ENCODE measurements at regions not wholly inside any gene's neighbourhood (a gene's known extent, or its start where the extent isn't known, plus 50 kb on each side); places are given as distances from the start of the nearest gene placed in this dataset.

DNA sequence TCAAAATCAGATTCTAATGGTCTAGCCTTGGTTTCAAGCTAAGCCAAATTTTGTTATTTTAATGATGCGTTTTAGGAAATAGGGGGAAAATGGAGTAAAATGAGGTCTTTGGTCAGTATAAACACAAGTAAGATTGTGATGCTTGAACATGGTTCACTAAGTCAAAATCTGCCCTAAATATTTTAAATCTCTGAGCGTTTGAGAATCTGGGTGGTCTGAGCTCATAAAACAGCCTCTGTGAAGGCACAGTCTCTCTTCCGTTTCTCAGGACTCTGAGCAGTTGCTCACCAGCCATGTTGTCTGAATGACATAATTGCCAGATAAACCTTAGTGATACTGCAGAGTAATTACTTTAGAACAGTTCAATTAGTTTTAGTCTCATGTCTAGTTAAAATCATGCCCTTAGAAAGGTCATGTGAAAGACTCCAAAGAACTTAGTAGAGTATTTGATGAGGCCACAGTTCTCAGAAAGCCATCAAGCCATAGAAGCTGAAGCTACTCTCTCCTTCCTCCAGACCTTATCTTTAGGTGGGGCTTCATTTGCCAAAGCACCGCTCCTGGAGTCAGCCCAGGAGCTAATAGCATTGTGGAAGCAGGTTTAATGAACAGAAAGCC, 257.1 kb upstream of the MAP3K1 start:
- FAIRE-seq (no peak), DNase-seq (ENCODE audit: insufficient read length, low spot score) (no peak)
- TF ChIP-seq SPI1 (IDR thresholded peaks at IDR 0.05; ENCODE audit: low read depth, low read length) (no peak), TAF1 (IDR thresholded peaks at IDR 0.05; ENCODE audit: low read depth, low read length) (no peak), POLR2AphosphoS5 (IDR thresholded peaks at IDR 0.05; ENCODE audit: low read depth, low read length) (no peak), POU2F2 (IDR thresholded peaks at IDR 0.05; ENCODE audit: low read depth, low read length) (no peak), POLR2A (IDR thresholded peaks at IDR 0.05; ENCODE audit: low read depth, low read length) (no peak), PAX5 (IDR thresholded peaks at IDR 0.05; ENCODE audit: insufficient read depth, low read length, severe bottlenecking) (no peak)

DNA sequence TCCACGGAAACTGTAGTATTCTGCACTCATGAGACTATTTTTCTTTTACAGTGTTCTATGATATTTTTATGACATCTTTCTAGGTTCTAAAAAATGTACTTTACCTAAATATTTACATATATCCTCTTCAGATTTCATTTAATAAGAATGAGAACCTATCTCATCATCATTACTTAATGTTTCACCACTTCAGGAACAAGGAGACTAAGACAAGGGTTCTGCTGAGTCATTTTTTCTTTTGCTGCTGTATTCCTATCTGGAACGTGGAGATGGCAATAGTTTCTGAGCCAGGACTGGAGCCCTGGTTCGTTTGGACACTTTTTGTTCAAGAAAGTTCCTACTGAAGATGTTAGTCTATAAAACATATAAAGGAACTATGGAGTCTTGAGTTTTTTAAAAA, 258.2 kb upstream of the MAP3K1 start:
- no peak for FAIRE-seq
- no peak for DNase-seq (ENCODE audit: insufficient read length, low spot score)

GRCh38 chr5:56552612-56553268, 262.6 kb upstream of the MAP3K1 start:
- FAIRE-seq (no peak), DNase-seq (ENCODE audit: insufficient read length, low spot score) (no peak)
- TF ChIP-seq POU2F2 (IDR thresholded peaks at IDR 0.05; ENCODE audit: low read depth, low read length), result no peak
- TF ChIP-seq POLR2A (IDR thresholded peaks at IDR 0.05; ENCODE audit: low read depth, low read length), result no peak
- TF ChIP-seq TAF1 (IDR thresholded peaks at IDR 0.05; ENCODE audit: low read depth, low read length), result no peak
- no peak for TF ChIP-seq SPI1 (IDR thresholded peaks at IDR 0.05; ENCODE audit: low read depth, low read length)
- TF ChIP-seq PAX5 (IDR thresholded peaks at IDR 0.05; ENCODE audit: insufficient read depth, low read length, severe bottlenecking), result no peak
- TF ChIP-seq POLR2AphosphoS5 (IDR thresholded peaks at IDR 0.05; ENCODE audit: low read depth, low read length), result no peak

More for the DNA sequence above, 258.2 kb upstream of the MAP3K1 start:
- TF ChIP-seq POU2F2 (IDR thresholded peaks at IDR 0.05; ENCODE audit: low read depth, low read length) (no peak), PAX5 (IDR thresholded peaks at IDR 0.05; ENCODE audit: insufficient read depth, low read length, severe bottlenecking) (no peak), POLR2AphosphoS5 (IDR thresholded peaks at IDR 0.05; ENCODE audit: low read depth, low read length) (no peak), TAF1 (IDR thresholded peaks at IDR 0.05; ENCODE audit: low read depth, low read length) (no peak), SPI1 (IDR thresholded peaks at IDR 0.05; ENCODE audit: low read depth, low read length) (no peak), POLR2A (IDR thresholded peaks at IDR 0.05; ENCODE audit: low read depth, low read length) (no peak)

DNA sequence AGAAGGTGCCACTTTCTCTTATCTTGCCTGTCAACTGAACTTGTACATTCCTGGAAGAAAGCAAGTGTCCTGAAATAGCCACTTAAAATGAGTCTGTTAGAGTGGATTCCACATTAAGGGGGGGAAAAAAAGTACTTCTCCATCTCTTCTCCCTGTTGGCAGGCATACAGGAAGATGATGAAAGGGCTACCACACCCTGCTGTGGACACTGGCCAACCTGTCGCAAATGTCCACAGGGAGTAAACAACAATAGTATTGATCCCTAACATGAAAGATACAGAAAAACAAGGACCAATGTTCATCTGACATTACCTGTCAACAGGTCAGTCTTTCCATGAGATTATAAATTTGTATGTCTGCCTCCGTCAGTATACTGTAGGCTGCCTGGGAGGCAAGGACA, 265.1 kb upstream of the MAP3K1 start:
- FAIRE-seq (no peak), DNase-seq (ENCODE audit: insufficient read length, low spot score) (no peak)
- TF ChIP-seq POLR2A (IDR thresholded peaks at IDR 0.05; ENCODE audit: low read depth, low read length) (no peak), SPI1 (IDR thresholded peaks at IDR 0.05; ENCODE audit: low read depth, low read length) (no peak), POU2F2 (IDR thresholded peaks at IDR 0.05; ENCODE audit: low read depth, low read length) (no peak), TAF1 (IDR thresholded peaks at IDR 0.05; ENCODE audit: low read depth, low read length) (no peak), POLR2AphosphoS5 (IDR thresholded peaks at IDR 0.05; ENCODE audit: low read depth, low read length) (no peak)

- no peak for FAIRE-seq
- DNase-seq (ENCODE audit: insufficient read length, low spot score), result no peak
- TF ChIP-seq POLR2AphosphoS5 (IDR thresholded peaks at IDR 0.05; ENCODE audit: low read depth, low read length) (no peak), PAX5 (IDR thresholded peaks at IDR 0.05; ENCODE audit: insufficient read depth, low read length, severe bottlenecking) (no peak), POLR2A (IDR thresholded peaks at IDR 0.05; ENCODE audit: low read depth, low read length) (no peak), POU2F2 (IDR thresholded peaks at IDR 0.05; ENCODE audit: low read depth, low read length) (no peak), SPI1 (IDR thresholded peaks at IDR 0.05; ENCODE audit: low read depth, low read length) (no peak), TAF1 (IDR thresholded peaks at IDR 0.05; ENCODE audit: low read depth, low read length) (no peak)
Measured at GRCh38 chr5:56549096-56549886, 266.1 kb upstream of the MAP3K1 start.

DNA sequence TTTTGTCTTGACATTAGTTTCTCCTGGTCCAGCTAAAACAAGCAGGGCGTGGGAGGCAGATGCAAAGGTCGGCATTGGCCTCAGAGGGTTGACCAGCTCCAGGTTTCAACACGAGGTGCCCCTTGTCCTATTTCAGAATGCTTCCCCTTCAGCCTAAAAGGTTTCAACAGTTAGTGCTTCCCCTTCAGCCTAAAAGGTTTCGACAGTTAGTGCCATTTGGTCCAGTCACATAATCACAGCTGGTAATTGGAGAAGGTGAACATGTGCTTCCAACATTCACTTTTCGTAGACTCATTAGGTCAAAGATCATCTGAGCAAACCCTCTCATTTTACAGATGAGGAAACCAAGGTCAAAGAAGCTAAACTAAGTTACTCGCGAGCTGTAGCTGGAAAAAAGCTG, 270.3 kb upstream of the MAP3K1 start:
- DNase-seq (ENCODE audit: insufficient read length, low spot score) (no peak), FAIRE-seq (no peak)
- TF ChIP-seq TAF1 (IDR thresholded peaks at IDR 0.05; ENCODE audit: low read depth, low read length) (no peak), POLR2A (IDR thresholded peaks at IDR 0.05; ENCODE audit: low read depth, low read length) (no peak)

DNA sequence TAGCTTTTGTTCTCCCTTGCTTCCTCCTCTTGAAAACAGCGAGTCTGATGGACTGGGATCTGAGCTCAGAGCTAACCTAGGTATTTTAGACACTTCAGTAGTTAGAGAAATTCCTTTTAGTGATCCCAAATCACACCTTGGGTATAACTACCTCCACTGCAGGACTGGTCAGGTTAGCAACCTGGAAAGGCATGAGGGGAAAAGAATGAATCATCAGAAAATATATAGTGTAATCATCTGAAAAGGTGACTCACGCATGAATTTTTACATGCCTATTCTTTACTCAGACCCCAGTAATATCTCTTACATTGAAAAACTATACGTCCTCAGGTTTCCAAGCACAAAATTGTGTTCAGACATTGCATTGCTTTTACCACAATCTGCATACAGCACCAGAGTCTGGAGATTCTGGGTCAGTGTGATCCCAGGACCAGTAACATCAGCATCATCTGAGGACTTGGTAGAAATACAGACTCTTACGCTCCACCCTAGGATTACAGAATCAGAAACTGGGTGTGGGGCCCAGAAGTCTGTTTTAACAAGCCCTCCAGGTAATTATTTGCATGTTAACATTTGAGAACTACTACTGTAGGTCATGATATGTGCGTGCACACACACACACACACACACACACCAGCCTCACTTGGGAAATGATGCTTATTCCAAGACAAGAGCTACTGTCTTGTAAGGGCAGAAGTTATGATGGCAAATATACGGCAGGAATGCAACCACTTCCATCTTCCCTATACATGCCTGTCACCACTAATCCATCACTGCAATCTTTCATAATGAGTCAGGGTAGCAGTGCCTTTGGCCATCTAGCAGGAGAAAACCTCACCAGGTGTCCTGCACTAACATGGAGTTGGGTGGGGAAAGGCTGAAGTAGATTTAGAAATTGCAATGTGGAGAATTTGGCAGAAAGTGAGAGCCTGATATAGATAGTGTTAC, 271.6 kb upstream of the MAP3K1 start:
- no peak for TF ChIP-seq POU2F2 (IDR thresholded peaks at IDR 0.05; ENCODE audit: low read depth, low read length)
- no peak for TF ChIP-seq TAF1 (IDR thresholded peaks at IDR 0.05; ENCODE audit: low read depth, low read length)
- TF ChIP-seq POLR2A (IDR thresholded peaks at IDR 0.05; ENCODE audit: low read depth, low read length), result no peak
- no peak for TF ChIP-seq POLR2AphosphoS5 (IDR thresholded peaks at IDR 0.05; ENCODE audit: low read depth, low read length)
- no peak for TF ChIP-seq SPI1 (IDR thresholded peaks at IDR 0.05; ENCODE audit: low read depth, low read length)
- no peak for TF ChIP-seq PAX5 (IDR thresholded peaks at IDR 0.05; ENCODE audit: insufficient read depth, low read length, severe bottlenecking)
- FAIRE-seq, result no peak
- DNase-seq (ENCODE audit: insufficient read length, low spot score), result no peak

DNA sequence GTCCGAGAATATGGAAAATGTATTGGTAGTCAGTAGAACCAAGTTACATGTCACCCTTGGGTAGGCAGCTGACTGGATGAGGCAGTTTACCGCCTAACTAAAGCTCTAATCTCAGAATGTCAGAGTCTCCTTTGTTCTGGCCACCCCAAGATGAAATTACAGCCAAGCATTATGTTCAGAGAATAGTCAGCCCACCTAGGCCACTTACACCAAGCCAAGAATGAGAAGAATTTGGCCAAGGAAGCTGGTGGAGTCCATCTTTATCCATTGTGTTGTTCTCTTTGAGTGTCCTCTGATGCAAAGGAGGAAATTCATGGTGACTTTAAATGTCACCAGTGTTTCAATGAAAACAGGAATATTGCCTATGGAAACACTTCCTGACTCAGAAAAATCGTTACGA, 275.1 kb upstream of the MAP3K1 start:
- TF ChIP-seq POLR2AphosphoS5 (IDR thresholded peaks at IDR 0.05; ENCODE audit: low read depth, low read length), result no peak
- TF ChIP-seq POU2F2 (IDR thresholded peaks at IDR 0.05; ENCODE audit: low read depth, low read length), result no peak
- TF ChIP-seq TAF1 (IDR thresholded peaks at IDR 0.05; ENCODE audit: low read depth, low read length), result no peak
- TF ChIP-seq PAX5 (IDR thresholded peaks at IDR 0.05; ENCODE audit: insufficient read depth, low read length, severe bottlenecking), result no peak
- TF ChIP-seq POLR2A (IDR thresholded peaks at IDR 0.05; ENCODE audit: low read depth, low read length), result no peak
- TF ChIP-seq SPI1 (IDR thresholded peaks at IDR 0.05; ENCODE audit: low read depth, low read length), result no peak
- FAIRE-seq (no peak), DNase-seq (ENCODE audit: insufficient read length, low spot score) (no peak)

Measured in GM12891 (cell line).